SK-N-SH (cell line): ENCODE measurements at regions not wholly inside any gene's neighbourhood (a gene's known extent, or its start where the extent isn't known, plus 50 kb on each side); places are given as distances from the start of the nearest gene placed in this dataset.

Source experiments
- CTCF ChIA-PET: fragments of 300-600, 350-600 bp; formaldehyde crosslinking; extraction: SDS; loops from one replicate; lab custom pipeline; 2021; lab: Yijun Ruan, JAX
- POLR2A ChIA-PET: fragments of 350-600 bp; sonication (Branson Sonifier 250); formaldehyde crosslinking; extraction: SDS; loops from one replicate; lab custom pipeline; 2020; ENCODE audit warnings: antibody characterized with exemption, inconsistent platforms; lab: Yijun Ruan, JAX
- DNase-seq: peaks from one replicate; pipeline ENCODE4 v3.0.0; 2012
- H2AFZ ChIP-seq: fragments of 200-600 bp; sonication (generic); 2 replicates; pipeline ENCODE4 v1.8.1; 2016; ENCODE audit warnings: antibody characterized with exemption, mild to moderate bottlenecking, low read depth
- H3F3A ChIP-seq: fragments of 200-600 bp; sonication (generic); replicated peaks from 2 replicates; pipeline ENCODE3; 2016; ENCODE audit warnings: antibody characterized with exemption, mild to moderate bottlenecking; ENCODE audit not compliant: insufficient read depth
- H3K27ac ChIP-seq, 2 experiments: fragments of 200-500 bp in 1 of 2; fragments of 200-600 bp in 1 of 2; sonication (Bioruptor generic) in 1 of 2; sonication (generic), shearing (Covaris generic) in 1 of 2; 2 replicates each; pipeline versions ENCODE4 v1.5.1 to v1.6.1; 2014 to 2016; ENCODE audit warnings: low read depth in 2 of 2, inconsistent platforms in 1 of 2, low read length in 1 of 2, mild to moderate bottlenecking in 1 of 2, mixed read lengths in 1 of 2
- H3K27me3 ChIP-seq: fragments of 200-600 bp; sonication (generic), shearing (Covaris generic); 2 replicates; pipeline ENCODE4 v1.6.1; 2016; ENCODE audit warnings: mixed run types; ENCODE audit not compliant: insufficient read depth
- H3K36me3 ChIP-seq, 2 experiments: fragments of 200-500 bp in 1 of 2; fragments of 200-600 bp in 1 of 2; sonication (Bioruptor generic) in 1 of 2; sonication (generic) in 1 of 2; replicated peaks in 1 of 2; 2 replicates each; pipeline versions ENCODE3 to v1.5.1; 2014 to 2016; ENCODE audit warnings: low read length in 1 of 2, mild to moderate bottlenecking in 1 of 2; ENCODE audit not compliant: insufficient read depth in 2 of 2, control insufficient read depth in 1 of 2
- H3K4me1 ChIP-seq, 2 experiments: fragments of 200-500 bp in 1 of 2; fragments of 200-600 bp in 1 of 2; sonication (Bioruptor generic) in 1 of 2; sonication (generic), shearing (Covaris generic) in 1 of 2; 2 replicates each; pipeline versions ENCODE4 v1.5.1 to v1.6.1; 2014 to 2016; ENCODE audit warnings: low read depth in 1 of 2, low read length in 1 of 2, mixed run types in 1 of 2; ENCODE audit not compliant: insufficient read depth in 2 of 2, control insufficient read depth in 1 of 2
- H3K4me2 ChIP-seq: fragments of 200-600 bp; sonication (generic), shearing (Covaris generic); 2 replicates; pipeline ENCODE4 v1.6.1; 2017; ENCODE audit warnings: mixed run types
- H3K4me3 ChIP-seq, 2 experiments: fragments of 200-500 bp in 1 of 2; fragments of 200-600 bp in 1 of 2; sonication (Bioruptor generic) in 1 of 2; sonication (generic), shearing (Covaris generic) in 1 of 2; 2 replicates each; pipeline versions ENCODE4 v1.5.1 to v1.8.1; 2014 to 2016; ENCODE audit warnings: low read depth in 2 of 2, inconsistent platforms in 1 of 2, low read length in 1 of 2, mild to moderate bottlenecking in 1 of 2, mixed read lengths in 1 of 2, moderate library complexity in 1 of 2
- H3K79me2 ChIP-seq: fragments of 200-600 bp; sonication (generic); 2 replicates; pipeline ENCODE4 v1.8.1; 2017; ENCODE audit warnings: mild to moderate bottlenecking; ENCODE audit not compliant: insufficient read depth
- H3K9ac ChIP-seq: fragments of 200-600 bp; sonication (generic); 2 replicates; pipeline ENCODE4 v1.6.1; 2017; ENCODE audit warnings: mixed run types
- H3K9me2 ChIP-seq: fragments of 200-600 bp; sonication (generic); 2 replicates; pipeline ENCODE4 v1.6.1; 2017; ENCODE audit warnings: mixed run types
- H3K9me3 ChIP-seq: fragments of 200-600 bp; sonication (generic); 2 replicates; pipeline ENCODE4 v1.6.1; 2017; ENCODE audit warnings: mixed run types, mild to moderate bottlenecking, moderate library complexity
- H4K20me1 ChIP-seq: fragments of 200-600 bp; sonication (generic); 2 replicates; pipeline ENCODE4 v1.6.1; 2017; ENCODE audit warnings: mild to moderate bottlenecking, mixed run types; ENCODE audit not compliant: insufficient read depth
- CHD2 ChIP-seq: fragments of 150-350 bp; IDR thresholded peaks from 2 replicates; pipeline ENCODE4 v1.6.1; 2018; ENCODE audit warnings: low read length; ENCODE audit not compliant: partially characterized antibody
- CTCF ChIP-seq: fragments of 200-600 bp; sonication (generic); IDR thresholded peaks from 2 replicates; pipeline ENCODE4 v1.6.1; 2017; ENCODE audit warnings: antibody characterized with exemption, mild to moderate bottlenecking, moderate library complexity
- ELF1 ChIP-seq: IDR thresholded peaks from 2 replicates; pipeline ENCODE4 v1.4.0; 2012
- EZH2phosphoT487 ChIP-seq: fragments of 200-600 bp; sonication (generic); IDR thresholded peaks from 2 replicates; pipeline ENCODE4 v1.6.1; 2017; ENCODE audit warnings: low read depth, mixed run types, mild to moderate bottlenecking, antibody characterized with exemption, moderate library complexity, borderline replicate concordance
- FOSL2 ChIP-seq: IDR thresholded peaks from 2 replicates; pipeline ENCODE4 v1.4.0; 2012; ENCODE audit warnings: low read depth, mild to moderate bottlenecking, moderate library complexity, borderline replicate concordance
- FOXJ3 ChIP-seq: sonication (generic); formaldehyde crosslinking; IDR thresholded peaks from 2 replicates; pipeline ENCODE4 v1.5.1; 2020; ENCODE audit warnings: mild to moderate bottlenecking, missing genetic modification reagents
- GABPA ChIP-seq: IDR thresholded peaks from 2 replicates; pipeline ENCODE4 v1.4.0; 2012; ENCODE audit warnings: low read depth, mild to moderate bottlenecking
- GATA2 ChIP-seq: sonication (generic); formaldehyde crosslinking; IDR thresholded peaks from 2 replicates; pipeline ENCODE4 v1.5.0; 2020; ENCODE audit warnings: mild to moderate bottlenecking, missing genetic modification reagents
- IRF3 ChIP-seq: fragments of 150-350 bp; IDR thresholded peaks from 2 replicates; pipeline ENCODE4 v1.6.1; 2016; ENCODE audit warnings: mild to moderate bottlenecking, low read depth, low read length
- JUND ChIP-seq: IDR thresholded peaks from 2 replicates; pipeline ENCODE4 v1.4.0; 2012
- NRF1 ChIP-seq: IDR thresholded peaks from 2 replicates; pipeline ENCODE4 v1.6.1; 2012; ENCODE audit warnings: low read depth, mild to moderate bottlenecking, low read length
- POLR2AphosphoS5 ChIP-seq: IDR thresholded peaks from 2 replicates; pipeline ENCODE4 v1.6.1; 2012; ENCODE audit warnings: low read depth, low read length
- RAD21 ChIP-seq: IDR thresholded peaks from 2 replicates; pipeline ENCODE4 v1.6.1; 2012; ENCODE audit warnings: mild to moderate bottlenecking, low read length
- RCOR1 ChIP-seq: fragments of 150-350 bp; IDR thresholded peaks from 2 replicates; pipeline ENCODE4 v1.6.1; 2017; ENCODE audit warnings: antibody characterized with exemption, low read length
- RFX5 ChIP-seq: IDR thresholded peaks from 2 replicates; pipeline ENCODE4 v1.6.1; 2012; ENCODE audit warnings: mild to moderate bottlenecking, improper control_type of control experiment, low read length
- TAF1 ChIP-seq: IDR thresholded peaks from 2 replicates; pipeline ENCODE4 v1.6.1; 2012; ENCODE audit warnings: low read depth, mild to moderate bottlenecking, low read length, moderate library complexity, borderline replicate concordance
- YY1 ChIP-seq: IDR thresholded peaks from 2 replicates; pipeline ENCODE4 v1.4.0; 2012; ENCODE audit warnings: low read depth, mild to moderate bottlenecking
- WGBS: methylation state at CpG from one replicate; pipeline ENCODE4 v1.1.6; 2017; ENCODE audit warnings: low lambda C conversion rate; 5-methylcytosine and 5-hydroxymethylcytosine counted together
- TF ChIP-seq, protein P1 (sequence below): fragments of 150-350 bp; IDR thresholded peaks from 2 replicates; pipeline ENCODE4 v1.6.1; 2017; ENCODE audit warnings: antibody characterized with exemption, low read length, low read depth, borderline replicate concordance
- TF ChIP-seq, protein P2 (sequence below): IDR thresholded peaks from 2 replicates; pipeline ENCODE4 v1.6.1; 2012; ENCODE audit warnings: mild to moderate bottlenecking, low read depth, low read length, moderate library complexity

DNA sequence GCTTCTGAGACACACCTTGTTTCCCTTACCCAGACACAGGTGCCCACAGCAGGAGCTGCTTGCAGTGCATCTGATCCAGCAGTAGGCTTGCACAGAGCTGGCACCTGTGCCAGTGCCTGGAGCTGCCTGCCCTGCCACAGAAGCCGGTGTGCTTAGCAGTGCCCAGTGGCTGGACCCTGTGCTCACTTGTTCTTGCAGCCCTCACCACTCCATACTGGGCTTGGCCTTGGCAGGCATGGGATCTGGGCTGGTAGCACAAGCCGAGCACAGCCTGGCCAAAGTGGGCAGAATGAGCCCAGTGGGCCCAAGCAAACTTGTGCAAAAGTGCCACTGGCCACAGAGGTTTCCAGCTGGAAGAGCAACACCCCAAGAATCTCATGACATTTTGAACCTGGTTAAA lies 1950.4 kb downstream of the SUCLG1 start:
- H4K20me1 ChIP-seq, result no peaks in the 10 kb centered on the region
- no peak for TF ChIP-seq IRF3
- TF ChIP-seq FOSL2, result no peak
- no peak for TF ChIP-seq RFX5
- TF ChIP-seq FOXJ3 (CRISPR knock-in tag), result no peak
- no peak for TF ChIP-seq CTCF
- no peak for TF ChIP-seq GATA2 (CRISPR knock-in tag)
- H3K9me2 ChIP-seq, result no peaks in the 10 kb centered on the region
- ChIA-PET POLR2A (no interaction called here), CTCF (no interaction called here)
- H3K4me1 ChIP-seq, result no peaks in the 10 kb centered on the region
- no peaks in the 10 kb centered on the region for H3K27me3 ChIP-seq
- H3K79me2 ChIP-seq, result no peaks in the 10 kb centered on the region
- no peak overlapping the region for H3K4me3 ChIP-seq
- no peak for DNase-seq
- 0% methylated on average over 1 of the region's 2 CpGs for WGBS
- H3K36me3 ChIP-seq, result no peaks in the 10 kb centered on the region
- no peak overlapping the region for H3K9ac ChIP-seq
- H2AFZ ChIP-seq, result no peak overlapping the region
- H3K27ac ChIP-seq, result no peak overlapping the region
- H3K9me3 ChIP-seq, result no peaks in the 10 kb centered on the region
- H3F3A ChIP-seq, result no peaks in the 10 kb centered on the region
- no peak overlapping the region for H3K4me2 ChIP-seq

DNA sequence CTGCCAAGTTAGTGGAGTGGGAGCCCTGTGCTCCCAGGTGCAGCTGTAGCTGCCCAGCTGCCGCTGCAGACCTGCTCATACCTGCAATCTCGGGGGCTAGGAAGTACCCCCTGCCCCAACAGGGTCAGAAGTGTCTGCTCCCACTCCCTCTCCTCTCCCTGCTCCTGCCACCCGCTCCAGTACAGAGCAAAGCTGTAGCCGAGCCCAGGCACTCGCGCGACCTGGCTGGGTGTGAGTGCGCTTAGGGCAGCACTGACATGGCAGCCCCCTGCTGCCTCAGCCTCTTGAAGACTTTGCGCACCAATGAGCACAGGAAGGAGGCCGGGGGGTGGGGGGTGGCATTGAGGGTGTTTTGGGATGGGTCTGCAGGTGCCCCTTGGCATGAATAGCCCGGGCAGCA lies 1951.4 kb downstream of the SUCLG1 start:
- 12% methylated on average over 3 of the region's 11 CpGs for WGBS
- CTCF ChIA-PET, result no interaction called here
- no peak for TF ChIP-seq NRF1
- no peak for TF ChIP-seq GABPA
- no peak for TF ChIP-seq JUND
- TF ChIP-seq, protein P1, sequence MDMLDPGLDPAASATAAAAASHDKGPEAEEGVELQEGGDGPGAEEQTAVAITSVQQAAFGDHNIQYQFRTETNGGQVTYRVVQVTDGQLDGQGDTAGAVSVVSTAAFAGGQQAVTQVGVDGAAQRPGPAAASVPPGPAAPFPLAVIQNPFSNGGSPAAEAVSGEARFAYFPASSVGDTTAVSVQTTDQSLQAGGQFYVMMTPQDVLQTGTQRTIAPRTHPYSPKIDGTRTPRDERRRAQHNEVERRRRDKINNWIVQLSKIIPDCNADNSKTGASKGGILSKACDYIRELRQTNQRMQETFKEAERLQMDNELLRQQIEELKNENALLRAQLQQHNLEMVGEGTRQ, result no peak
- TF ChIP-seq POLR2AphosphoS5, result no peak
- no peak for TF ChIP-seq TAF1
- no peak for TF ChIP-seq RFX5
- TF ChIP-seq CHD2, result no peak
- TF ChIP-seq ELF1, result no peak
- TF ChIP-seq RAD21, result no peak
- TF ChIP-seq YY1, result no peak
- TF ChIP-seq, protein P2, sequence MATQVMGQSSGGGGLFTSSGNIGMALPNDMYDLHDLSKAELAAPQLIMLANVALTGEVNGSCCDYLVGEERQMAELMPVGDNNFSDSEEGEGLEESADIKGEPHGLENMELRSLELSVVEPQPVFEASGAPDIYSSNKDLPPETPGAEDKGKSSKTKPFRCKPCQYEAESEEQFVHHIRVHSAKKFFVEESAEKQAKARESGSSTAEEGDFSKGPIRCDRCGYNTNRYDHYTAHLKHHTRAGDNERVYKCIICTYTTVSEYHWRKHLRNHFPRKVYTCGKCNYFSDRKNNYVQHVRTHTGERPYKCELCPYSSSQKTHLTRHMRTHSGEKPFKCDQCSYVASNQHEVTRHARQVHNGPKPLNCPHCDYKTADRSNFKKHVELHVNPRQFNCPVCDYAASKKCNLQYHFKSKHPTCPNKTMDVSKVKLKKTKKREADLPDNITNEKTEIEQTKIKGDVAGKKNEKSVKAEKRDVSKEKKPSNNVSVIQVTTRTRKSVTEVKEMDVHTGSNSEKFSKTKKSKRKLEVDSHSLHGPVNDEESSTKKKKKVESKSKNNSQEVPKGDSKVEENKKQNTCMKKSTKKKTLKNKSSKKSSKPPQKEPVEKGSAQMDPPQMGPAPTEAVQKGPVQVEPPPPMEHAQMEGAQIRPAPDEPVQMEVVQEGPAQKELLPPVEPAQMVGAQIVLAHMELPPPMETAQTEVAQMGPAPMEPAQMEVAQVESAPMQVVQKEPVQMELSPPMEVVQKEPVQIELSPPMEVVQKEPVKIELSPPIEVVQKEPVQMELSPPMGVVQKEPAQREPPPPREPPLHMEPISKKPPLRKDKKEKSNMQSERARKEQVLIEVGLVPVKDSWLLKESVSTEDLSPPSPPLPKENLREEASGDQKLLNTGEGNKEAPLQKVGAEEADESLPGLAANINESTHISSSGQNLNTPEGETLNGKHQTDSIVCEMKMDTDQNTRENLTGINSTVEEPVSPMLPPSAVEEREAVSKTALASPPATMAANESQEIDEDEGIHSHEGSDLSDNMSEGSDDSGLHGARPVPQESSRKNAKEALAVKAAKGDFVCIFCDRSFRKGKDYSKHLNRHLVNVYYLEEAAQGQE, result no peak
- TF ChIP-seq FOSL2, result no peak
- TF ChIP-seq RCOR1, result no peak
- no peak for TF ChIP-seq EZH2phosphoT487
- no peak for TF ChIP-seq CTCF

More for the DNA sequence above, 1951.4 kb downstream of the SUCLG1 start:
- no peaks in the 10 kb centered on the region for H3K27me3 ChIP-seq
- POLR2A ChIA-PET, result no interaction called here
- no peak for DNase-seq
- H3K4me3 ChIP-seq, result no peak overlapping the region
- no peaks in the 10 kb centered on the region for H3K9me2 ChIP-seq
- no peaks in the 10 kb centered on the region for H3K4me1 ChIP-seq
- H3K79me2 ChIP-seq, result no peaks in the 10 kb centered on the region
- no peak overlapping the region for H3K4me2 ChIP-seq
- no peak overlapping the region for H3K9ac ChIP-seq
- no peaks in the 10 kb centered on the region for H3K36me3 ChIP-seq
- H3K27ac ChIP-seq, result no peak overlapping the region
- no peaks in the 10 kb centered on the region for H3K9me3 ChIP-seq
- no peaks in the 10 kb centered on the region for H4K20me1 ChIP-seq
- H3F3A ChIP-seq, result no peaks in the 10 kb centered on the region
- no peak overlapping the region for H2AFZ ChIP-seq
